ENCODE measurements at regions not wholly inside any gene's neighbourhood (a gene's known extent, or its start where the extent isn't known, plus 50 kb on each side); places are given as distances from the start of the nearest gene placed in this dataset.

GRCh38 chr20:5484926-5485325 lies 125.9 kb downstream of the GPCPD1 start:
- DNase-seq = peak; percentile 33
- no peak overlapping the region for H3K4me3 Mint-ChIP-seq (ENCODE audit: unreplicated experiment)
- no peak overlapping the region for H3K27ac Mint-ChIP-seq (ENCODE audit: unreplicated experiment)
- no peaks in the 10 kb centered on the region for H3K36me3 Mint-ChIP-seq (ENCODE audit: unreplicated experiment)
- peaks cover 2% of the 10 kb centered on the region for H3K4me1 Mint-ChIP-seq (ENCODE audit: low read depth, unreplicated experiment)
- peaks cover 4% of the 10 kb centered on the region for H3K27me3 Mint-ChIP-seq (ENCODE audit: unreplicated experiment)
- TF ChIP-seq CTCF (IDR thresholded peaks at IDR 0.05; ENCODE audit: partially characterized antibody, unreplicated experiment) = no peak
- peaks cover 2% of the 10 kb centered on the region for H3K9me3 Mint-ChIP-seq (ENCODE audit: unreplicated experiment)

DNA sequence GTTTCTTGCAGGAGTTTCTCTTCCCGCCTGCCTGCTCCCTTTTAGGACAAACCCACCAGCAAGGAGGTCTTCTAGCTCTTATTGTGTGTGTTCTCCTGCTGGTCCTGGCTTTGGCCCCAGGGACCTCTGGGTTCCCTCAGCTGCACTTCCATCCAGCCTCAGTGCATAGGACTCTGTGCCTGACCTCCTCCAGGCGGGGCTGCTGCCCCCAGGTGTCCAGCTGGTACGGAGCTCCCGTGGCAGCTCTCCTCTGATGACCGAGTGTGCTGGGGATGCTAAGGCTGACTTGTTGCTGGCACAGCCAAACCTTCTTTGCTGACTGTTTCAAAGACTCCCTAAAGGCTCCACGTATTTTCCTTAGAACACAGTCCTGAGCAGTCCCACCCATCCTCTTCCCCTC lies 126.5 kb downstream of the GPCPD1 start:
- H3K36me3 Mint-ChIP-seq (ENCODE audit: unreplicated experiment) = no peaks in the 10 kb centered on the region
- no peak for TF ChIP-seq CTCF (IDR thresholded peaks at IDR 0.05; ENCODE audit: partially characterized antibody, unreplicated experiment)
- no peak overlapping the region for H3K27ac Mint-ChIP-seq (ENCODE audit: unreplicated experiment)
- H3K27me3 Mint-ChIP-seq (ENCODE audit: unreplicated experiment) = peaks cover 4% of the 10 kb centered on the region
- peaks cover 2% of the 10 kb centered on the region for H3K4me1 Mint-ChIP-seq (ENCODE audit: low read depth, unreplicated experiment)
- H3K4me3 Mint-ChIP-seq (ENCODE audit: unreplicated experiment) = no peak overlapping the region
- H3K9me3 Mint-ChIP-seq (ENCODE audit: unreplicated experiment) = peaks cover 2% of the 10 kb centered on the region
- DNase-seq = no peak

DNA sequence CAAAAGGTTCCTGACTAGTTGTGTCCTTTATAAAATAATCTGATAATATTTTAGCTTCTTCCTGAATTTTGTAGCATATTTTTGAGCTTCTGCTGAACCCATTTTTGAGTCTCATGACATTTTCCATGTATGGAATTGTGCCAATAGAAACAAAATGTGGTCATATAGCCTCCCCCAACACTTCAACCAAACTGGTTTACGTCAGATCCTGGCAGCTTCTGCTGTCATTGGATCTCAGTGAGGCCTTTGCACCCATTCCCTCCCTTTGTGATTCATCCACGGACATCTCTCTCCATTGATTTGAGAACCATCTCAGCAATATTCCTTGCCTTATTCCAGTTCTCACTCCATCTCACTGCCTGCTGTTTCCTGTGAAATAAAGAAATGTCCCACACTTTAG lies 128.0 kb downstream of the GPCPD1 start:
- no peak for DNase-seq
- H3K4me1 Mint-ChIP-seq (ENCODE audit: low read depth, unreplicated experiment) = peaks cover 2% of the 10 kb centered on the region
- no peaks in the 10 kb centered on the region for H3K36me3 Mint-ChIP-seq (ENCODE audit: unreplicated experiment)
- H3K27me3 Mint-ChIP-seq (ENCODE audit: unreplicated experiment) = peaks cover 4% of the 10 kb centered on the region
- no peak overlapping the region for H3K27ac Mint-ChIP-seq (ENCODE audit: unreplicated experiment)
- H3K9me3 Mint-ChIP-seq (ENCODE audit: unreplicated experiment) = peaks cover 4% of the 10 kb centered on the region
- TF ChIP-seq CTCF (IDR thresholded peaks at IDR 0.05; ENCODE audit: partially characterized antibody, unreplicated experiment) = no peak
- H3K4me3 Mint-ChIP-seq (ENCODE audit: unreplicated experiment) = no peak overlapping the region

DNA sequence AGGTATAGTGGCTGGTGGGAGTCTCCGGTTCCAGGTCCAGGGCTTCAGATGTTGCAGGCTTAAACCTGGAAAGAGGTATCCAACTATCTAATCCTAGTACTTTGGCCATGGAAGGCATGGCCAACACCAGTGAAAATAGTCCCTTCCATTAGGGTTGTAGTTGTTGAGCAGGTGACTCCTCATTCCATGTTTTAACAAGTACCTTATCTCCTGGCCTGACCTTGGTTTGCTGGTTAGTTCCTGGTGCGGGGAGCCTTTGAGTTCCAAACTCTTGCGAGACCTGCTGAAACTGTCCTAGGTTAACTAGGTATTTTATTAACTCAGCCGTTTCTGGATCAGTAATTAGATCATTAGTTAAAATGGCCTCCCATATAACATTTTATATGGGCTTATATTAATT lies 128.9 kb downstream of the GPCPD1 start:
- TF ChIP-seq CTCF (IDR thresholded peaks at IDR 0.05; ENCODE audit: partially characterized antibody, unreplicated experiment) = no peak
- peaks cover 2% of the 10 kb centered on the region for H3K4me1 Mint-ChIP-seq (ENCODE audit: low read depth, unreplicated experiment)
- H3K4me3 Mint-ChIP-seq (ENCODE audit: unreplicated experiment) = no peak overlapping the region
- peaks cover 2% of the 10 kb centered on the region for H3K9me3 Mint-ChIP-seq (ENCODE audit: unreplicated experiment)
- H3K36me3 Mint-ChIP-seq (ENCODE audit: unreplicated experiment) = no peaks in the 10 kb centered on the region
- peaks cover 4% of the 10 kb centered on the region for H3K27me3 Mint-ChIP-seq (ENCODE audit: unreplicated experiment)
- no peak for DNase-seq
- no peak overlapping the region for H3K27ac Mint-ChIP-seq (ENCODE audit: unreplicated experiment)

DNA sequence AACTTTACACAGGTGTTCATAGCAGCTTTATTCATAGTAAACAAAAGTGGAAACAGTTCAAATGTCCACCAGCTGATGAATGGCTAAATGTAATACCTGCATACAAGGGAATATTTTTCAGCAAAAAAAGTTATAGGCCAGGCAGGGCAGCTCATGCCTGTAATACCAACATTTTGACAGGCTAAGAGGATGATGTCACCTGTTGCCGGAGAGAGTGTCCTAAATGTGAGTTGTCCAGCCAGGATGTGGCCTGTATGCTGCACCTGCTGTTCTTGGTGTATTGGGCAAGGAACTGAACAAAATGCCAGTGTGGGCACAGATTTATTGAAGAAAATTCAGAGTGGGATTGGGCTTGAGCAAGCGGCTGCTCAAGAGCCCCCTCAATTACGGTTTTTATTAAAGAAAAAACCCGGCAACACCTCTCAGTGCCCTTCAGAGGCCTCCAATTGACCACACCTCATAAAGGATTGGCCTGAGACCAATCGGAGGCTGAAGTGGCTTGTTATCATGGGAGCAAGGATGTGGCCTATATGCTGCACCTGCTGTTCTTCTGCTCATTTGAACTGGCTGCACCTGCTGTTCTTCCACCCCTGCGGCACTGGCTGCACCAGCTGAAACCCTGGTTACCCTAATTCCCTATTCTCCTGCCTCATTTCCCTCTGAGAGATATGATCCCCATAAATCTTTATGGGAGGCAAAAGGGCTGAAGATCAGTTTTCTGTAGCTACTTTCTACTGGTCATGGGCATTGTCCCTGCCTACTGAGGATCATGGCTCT lies 129.8 kb downstream of the GPCPD1 start:
- no peak overlapping the region for H3K27ac Mint-ChIP-seq (ENCODE audit: unreplicated experiment)
- no peak for TF ChIP-seq CTCF (IDR thresholded peaks at IDR 0.05; ENCODE audit: partially characterized antibody, unreplicated experiment)
- DNase-seq = no peak
- H3K9me3 Mint-ChIP-seq (ENCODE audit: unreplicated experiment) = peaks cover 2% of the 10 kb centered on the region
- peaks cover 2% of the 10 kb centered on the region for H3K4me1 Mint-ChIP-seq (ENCODE audit: low read depth, unreplicated experiment)
- no peaks in the 10 kb centered on the region for H3K27me3 Mint-ChIP-seq (ENCODE audit: unreplicated experiment)
- no peak overlapping the region for H3K4me3 Mint-ChIP-seq (ENCODE audit: unreplicated experiment)
- no peaks in the 10 kb centered on the region for H3K36me3 Mint-ChIP-seq (ENCODE audit: unreplicated experiment)

Data from glutamatergic neuron (in vitro differentiated cells).